GM23338 (cell line): ENCODE measurements at regions not wholly inside any gene's neighbourhood (a gene's known extent, or its start where the extent isn't known, plus 50 kb on each side); places are given as distances from the start of the nearest gene placed in this dataset.

Experiments used
- ATAC-seq: fragments of 200-7000 bp; cut with Tn5 transposase; 3 replicates; pipeline ENCODE4 v1.9.1; 2020
- DNase-seq: peaks from one replicate; pipeline ENCODE4 v3.0.0-alpha.2; 2015; ENCODE audit warnings: low spot score
- H2AFZ ChIP-seq: fragments of 200-600 bp; sonication (generic); 2 replicates; pipeline ENCODE4 v1.8.0; 2016; ENCODE audit warnings: antibody characterized with exemption, mild to moderate bottlenecking, moderate library complexity
- H3F3A ChIP-seq: fragments of 200-600 bp; sonication (generic); replicated peaks from 2 replicates; pipeline ENCODE4 v1.8.0; 2017; ENCODE audit warnings: antibody characterized with exemption, mixed run types, low read depth
- H3K27ac ChIP-seq: fragments of 200-600 bp; sonication (generic); 2 replicates; pipeline ENCODE4 v1.6.1; 2016; ENCODE audit warnings: low read depth
- H3K27me3 ChIP-seq: fragments of 200-600 bp; sonication (generic); 2 replicates; pipeline ENCODE4 v1.8.0; 2016; ENCODE audit warnings: mild to moderate bottlenecking, mixed run types, moderate library complexity; ENCODE audit not compliant: insufficient read depth
- H3K36me3 ChIP-seq: fragments of 200-600 bp; sonication (generic); 2 replicates; pipeline ENCODE4 v1.8.0; 2016; ENCODE audit warnings: mild to moderate bottlenecking; ENCODE audit not compliant: insufficient read depth
- H3K4me1 ChIP-seq: fragments of 200-600 bp; sonication (generic); 2 replicates; pipeline ENCODE4 v1.8.0; 2016; ENCODE audit warnings: mild to moderate bottlenecking, moderate library complexity; ENCODE audit not compliant: insufficient read depth
- H3K4me2 ChIP-seq: fragments of 200-600 bp; sonication (generic); 2 replicates; pipeline ENCODE4 v1.7.1; 2017; ENCODE audit warnings: mixed run types
- H3K4me3 ChIP-seq: fragments of 200-600 bp; sonication (generic); 2 replicates; pipeline ENCODE4 v1.6.1; 2016; ENCODE audit warnings: mixed run types
- H3K79me2 ChIP-seq: fragments of 200-600 bp; sonication (generic); replicated peaks from 2 replicates; pipeline ENCODE4 v1.8.0; 2017; ENCODE audit warnings: mild to moderate bottlenecking; ENCODE audit not compliant: insufficient read depth
- H3K9me2 ChIP-seq: fragments of 200-600 bp; sonication (generic); 2 replicates; pipeline ENCODE4 v1.8.0; 2017; ENCODE audit not compliant: insufficient read depth
- H4K20me1 ChIP-seq: fragments of 200-600 bp; sonication (generic); replicated peaks from 2 replicates; pipeline ENCODE4 v1.8.0; 2017; ENCODE audit warnings: mild to moderate bottlenecking; ENCODE audit not compliant: insufficient read depth
- H3K27ac Mint-ChIP-seq: 2 replicates; pipeline ENCODE4 v1.8.0; 2020; ENCODE audit warnings: inconsistent platforms, mild to moderate bottlenecking, moderate library complexity, mixed read lengths
- H3K27me3 Mint-ChIP-seq: 3 replicates; pipeline ENCODE4 v1.8.0; 2022; ENCODE audit warnings: low read depth, mild to moderate bottlenecking, moderate library complexity, mixed read lengths, inconsistent platforms; ENCODE audit not compliant: insufficient read depth, poor library complexity
- H3K36me3 Mint-ChIP-seq: 3 replicates; pipeline ENCODE4 v1.8.0; 2021; ENCODE audit warnings: low read depth, mild to moderate bottlenecking, inconsistent platforms, moderate library complexity, mixed read lengths
- H3K4me1 Mint-ChIP-seq: 3 replicates; pipeline ENCODE4 v1.8.0; 2020; ENCODE audit warnings: mild to moderate bottlenecking, inconsistent platforms, mixed read lengths
- H3K4me3 Mint-ChIP-seq: 3 replicates; pipeline ENCODE4 v1.8.0; 2021; ENCODE audit warnings: moderate library complexity, mild to moderate bottlenecking, inconsistent platforms, mixed read lengths
- H3K9me3 Mint-ChIP-seq: 3 replicates; pipeline ENCODE4 v1.8.0; 2020; ENCODE audit warnings: moderate library complexity, mild to moderate bottlenecking, inconsistent platforms, mixed read lengths
- CTCF ChIP-seq, 2 experiments: fragments of 200-600 bp in 1 of 2; sonication (generic) in 1 of 2; conservative IDR thresholded peaks; 2 replicates each; pipeline versions ENCODE4 v1.5.1 to v1.6.1; 2016 to 2017; ENCODE audit warnings: antibody characterized with exemption in 2 of 2, low read depth in 2 of 2, mild to moderate bottlenecking in 2 of 2, moderate library complexity in 1 of 2
- EZH2 ChIP-seq: fragments of 200-600 bp; sonication (generic); IDR thresholded peaks from one replicate; pipeline ENCODE4 v1.8.0; 2017; ENCODE audit warnings: antibody characterized with exemption, mild to moderate bottlenecking, low read depth; ENCODE audit not compliant: unreplicated experiment
- JUNB ChIP-seq: IDR thresholded peaks from one replicate; pipeline ENCODE4 v1.6.1; 2016; ENCODE audit warnings: antibody characterized with exemption; ENCODE audit not compliant: unreplicated experiment
- REST ChIP-seq: IDR thresholded peaks from one replicate; pipeline ENCODE4 v1.6.1; 2018; ENCODE audit warnings: antibody characterized with exemption; ENCODE audit not compliant: unreplicated experiment
- STAT1 ChIP-seq: IDR thresholded peaks from one replicate; pipeline ENCODE4 v1.6.1; 2016; ENCODE audit warnings: antibody characterized with exemption; ENCODE audit not compliant: unreplicated experiment
- ZNF114 ChIP-seq: fragments of 250-450 bp; sonication (Bioruptor Pico); IDR thresholded peaks from 2 replicates; pipeline ENCODE4 v1.5.0; 2020; ENCODE audit warnings: mild to moderate bottlenecking, moderate library complexity
- ZNF462 ChIP-seq: fragments of 250-450 bp; sonication (Bioruptor Pico); IDR thresholded peaks from 2 replicates; pipeline ENCODE4 v1.5.0; 2020; ENCODE audit warnings: mild to moderate bottlenecking, moderate library complexity

- H4K20me1 ChIP-seq: no peaks in the 10 kb centered on the region
- H3K4me1 ChIP-seq: peaks cover 3% of the 10 kb centered on the region; the same call in 1 of the 2 replicates
- no peaks in the 10 kb centered on the region for H3K36me3 Mint-ChIP-seq
- no peak overlapping the region for H3K27ac Mint-ChIP-seq
- no peak overlapping the region for H2AFZ ChIP-seq
- TF ChIP-seq CTCF (conservative IDR thresholded peaks at IDR 0.05; ENCODE audit: low read depth in 2 of 2): peak; percentile 73 to 76
- TF ChIP-seq ZNF114 (CRISPR knock-in tag): no peak
- no peak for TF ChIP-seq ZNF462 (CRISPR knock-in tag)
- no peak for TF ChIP-seq JUNB
- no peak for TF ChIP-seq EZH2
- no peak for TF ChIP-seq STAT1
- no peak for TF ChIP-seq REST
- H3K27me3 Mint-ChIP-seq: no peaks in the 10 kb centered on the region
- H3F3A ChIP-seq: no peaks in the 10 kb centered on the region
- H3K79me2 ChIP-seq: no peaks in the 10 kb centered on the region
- ATAC-seq (peak; percentile 73), DNase-seq (peak; percentile 62)
- H3K9me2 ChIP-seq: no peaks in the 10 kb centered on the region
- H3K27ac ChIP-seq: no peak overlapping the region
- peak overlapping the region; percentile 16; the same call in 1 of the 3 replicates for H3K4me3 Mint-ChIP-seq
- H3K4me1 Mint-ChIP-seq: peaks cover 16% of the 10 kb centered on the region; the same call in 2 of the 3 replicates
- H3K27me3 ChIP-seq: no peaks in the 10 kb centered on the region
- no peaks in the 10 kb centered on the region for H3K9me3 Mint-ChIP-seq
- peak overlapping the region; percentile 33; the same call in 1 of the 2 replicates for H3K4me3 ChIP-seq
- no peaks in the 10 kb centered on the region for H3K36me3 ChIP-seq
- peak overlapping the region; percentile 56 for H3K4me2 ChIP-seq
Observed at GRCh38 chrX:20530406-20530921, 263.8 kb upstream of the RPS6KA3 start.
